ENCODE measurements at regions not wholly inside any gene's neighbourhood (a gene's known extent, or its start where the extent isn't known, plus 50 kb on each side); places are given as distances from the start of the nearest gene placed in this dataset.

DNA sequence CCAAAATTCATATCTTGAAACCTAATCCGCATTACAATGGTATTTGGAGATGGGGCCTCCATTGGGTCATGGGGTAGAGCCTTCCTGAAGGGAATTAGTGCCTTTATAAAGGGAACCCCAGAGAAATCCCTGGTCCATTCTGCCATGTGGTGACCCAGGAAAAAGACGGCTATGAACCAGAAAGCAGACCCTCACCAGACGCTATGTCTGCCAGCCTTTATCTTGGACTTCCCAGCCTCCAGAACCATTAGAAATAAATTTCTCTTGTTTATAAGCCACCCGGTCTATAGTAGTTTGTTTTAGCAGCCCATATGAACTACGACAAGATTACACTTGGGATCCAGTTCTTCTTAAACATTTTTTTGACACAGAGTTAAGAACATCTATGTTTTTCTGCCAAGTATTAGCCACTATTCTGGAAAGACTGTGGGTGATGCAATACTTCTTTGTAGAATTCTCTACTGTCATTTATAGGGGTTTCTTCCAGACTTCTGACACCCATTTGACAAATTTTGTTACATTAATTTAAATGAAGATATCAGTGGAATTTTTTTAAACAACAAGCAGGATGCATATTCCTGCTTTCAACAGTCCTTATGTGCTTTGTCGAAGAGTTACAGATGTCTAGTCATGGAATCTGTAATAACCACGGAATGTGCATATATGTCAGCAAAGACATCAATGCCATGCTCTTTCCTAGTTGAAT is 572.4 kb downstream of the NR2F1-AS1 start:
- no peak for TF ChIP-seq ZBTB7A (IDR thresholded peaks at IDR 0.05; ENCODE audit: low read depth)
- TF ChIP-seq EP300 (IDR thresholded peaks at IDR 0.05; ENCODE audit: borderline replicate concordance) = no peak
- TF ChIP-seq YY1 (IDR thresholded peaks at IDR 0.05; ENCODE audit: low read depth) = no peak
- no peak for TF ChIP-seq FOXM1 (IDR thresholded peaks at IDR 0.05; ENCODE audit: borderline replicate concordance, low read depth)
- TF ChIP-seq, protein P1, sequence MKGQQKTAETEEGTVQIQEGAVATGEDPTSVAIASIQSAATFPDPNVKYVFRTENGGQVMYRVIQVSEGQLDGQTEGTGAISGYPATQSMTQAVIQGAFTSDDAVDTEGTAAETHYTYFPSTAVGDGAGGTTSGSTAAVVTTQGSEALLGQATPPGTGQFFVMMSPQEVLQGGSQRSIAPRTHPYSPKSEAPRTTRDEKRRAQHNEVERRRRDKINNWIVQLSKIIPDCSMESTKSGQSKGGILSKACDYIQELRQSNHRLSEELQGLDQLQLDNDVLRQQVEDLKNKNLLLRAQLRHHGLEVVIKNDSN (IDR thresholded peaks at IDR 0.05) = no peak
- TF ChIP-seq CREB1 (IDR thresholded peaks at IDR 0.05; ENCODE audit: low read depth) = no peak
- TF ChIP-seq TEAD4 (IDR thresholded peaks at IDR 0.05) = no peak
- no peak for TF ChIP-seq CEBPB (IDR thresholded peaks at IDR 0.05)
- no peak for TF ChIP-seq RAD21 (IDR thresholded peaks at IDR 0.05; ENCODE audit: low read depth)
- TF ChIP-seq TCF12 (IDR thresholded peaks at IDR 0.05; ENCODE audit: low read depth) = no peak
- TF ChIP-seq NFIC (IDR thresholded peaks at IDR 0.05) = no peak
- TF ChIP-seq, protein P2, sequence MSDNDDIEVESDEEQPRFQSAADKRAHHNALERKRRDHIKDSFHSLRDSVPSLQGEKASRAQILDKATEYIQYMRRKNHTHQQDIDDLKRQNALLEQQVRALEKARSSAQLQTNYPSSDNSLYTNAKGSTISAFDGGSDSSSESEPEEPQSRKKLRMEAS (IDR thresholded peaks at IDR 0.05) = no peak
- no peak for TF ChIP-seq EGR1 (IDR thresholded peaks at IDR 0.05)
- TF ChIP-seq TAF1 (IDR thresholded peaks at IDR 0.05; ENCODE audit: low read depth) = no peak
- TF ChIP-seq, protein P3, sequence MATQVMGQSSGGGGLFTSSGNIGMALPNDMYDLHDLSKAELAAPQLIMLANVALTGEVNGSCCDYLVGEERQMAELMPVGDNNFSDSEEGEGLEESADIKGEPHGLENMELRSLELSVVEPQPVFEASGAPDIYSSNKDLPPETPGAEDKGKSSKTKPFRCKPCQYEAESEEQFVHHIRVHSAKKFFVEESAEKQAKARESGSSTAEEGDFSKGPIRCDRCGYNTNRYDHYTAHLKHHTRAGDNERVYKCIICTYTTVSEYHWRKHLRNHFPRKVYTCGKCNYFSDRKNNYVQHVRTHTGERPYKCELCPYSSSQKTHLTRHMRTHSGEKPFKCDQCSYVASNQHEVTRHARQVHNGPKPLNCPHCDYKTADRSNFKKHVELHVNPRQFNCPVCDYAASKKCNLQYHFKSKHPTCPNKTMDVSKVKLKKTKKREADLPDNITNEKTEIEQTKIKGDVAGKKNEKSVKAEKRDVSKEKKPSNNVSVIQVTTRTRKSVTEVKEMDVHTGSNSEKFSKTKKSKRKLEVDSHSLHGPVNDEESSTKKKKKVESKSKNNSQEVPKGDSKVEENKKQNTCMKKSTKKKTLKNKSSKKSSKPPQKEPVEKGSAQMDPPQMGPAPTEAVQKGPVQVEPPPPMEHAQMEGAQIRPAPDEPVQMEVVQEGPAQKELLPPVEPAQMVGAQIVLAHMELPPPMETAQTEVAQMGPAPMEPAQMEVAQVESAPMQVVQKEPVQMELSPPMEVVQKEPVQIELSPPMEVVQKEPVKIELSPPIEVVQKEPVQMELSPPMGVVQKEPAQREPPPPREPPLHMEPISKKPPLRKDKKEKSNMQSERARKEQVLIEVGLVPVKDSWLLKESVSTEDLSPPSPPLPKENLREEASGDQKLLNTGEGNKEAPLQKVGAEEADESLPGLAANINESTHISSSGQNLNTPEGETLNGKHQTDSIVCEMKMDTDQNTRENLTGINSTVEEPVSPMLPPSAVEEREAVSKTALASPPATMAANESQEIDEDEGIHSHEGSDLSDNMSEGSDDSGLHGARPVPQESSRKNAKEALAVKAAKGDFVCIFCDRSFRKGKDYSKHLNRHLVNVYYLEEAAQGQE (IDR thresholded peaks at IDR 0.05; ENCODE audit: low read depth) = no peak

DNA sequence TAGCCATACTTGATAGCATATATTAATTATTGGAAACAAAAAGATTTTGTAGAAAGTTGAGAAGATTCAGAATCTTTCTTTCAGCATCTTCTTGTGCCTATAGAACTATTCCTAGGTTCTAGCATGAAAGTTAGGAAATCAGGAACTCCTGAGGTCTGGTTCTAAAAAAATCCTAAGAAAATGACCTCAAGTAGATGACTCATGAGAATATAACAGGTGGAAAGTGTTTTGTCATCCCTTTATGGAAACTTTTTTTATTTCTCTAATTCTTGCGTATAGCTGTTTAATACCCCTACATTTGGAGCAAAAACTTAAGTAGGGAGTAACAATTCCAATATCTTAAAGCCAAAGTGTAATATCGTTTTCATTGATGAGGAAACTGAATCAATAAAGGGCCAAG is 574.1 kb downstream of the NR2F1-AS1 start:
- TF ChIP-seq ZBTB7A (IDR thresholded peaks at IDR 0.05; ENCODE audit: low read depth) (no peak), TEAD4 (IDR thresholded peaks at IDR 0.05) (no peak), CREB1 (IDR thresholded peaks at IDR 0.05; ENCODE audit: low read depth) (no peak), RAD21 (IDR thresholded peaks at IDR 0.05; ENCODE audit: low read depth) (no peak), EP300 (IDR thresholded peaks at IDR 0.05; ENCODE audit: borderline replicate concordance) (no peak), FOXM1 (IDR thresholded peaks at IDR 0.05; ENCODE audit: borderline replicate concordance, low read depth) (no peak), TAF1 (IDR thresholded peaks at IDR 0.05; ENCODE audit: low read depth) (no peak), EGR1 (IDR thresholded peaks at IDR 0.05) (no peak), YY1 (IDR thresholded peaks at IDR 0.05; ENCODE audit: low read depth) (no peak), NFIC (IDR thresholded peaks at IDR 0.05) (no peak), CEBPB (IDR thresholded peaks at IDR 0.05) (no peak), TCF12 (IDR thresholded peaks at IDR 0.05; ENCODE audit: low read depth) (no peak)
- TF ChIP-seq, protein P1 (IDR thresholded peaks at IDR 0.05) = no peak
- TF ChIP-seq, protein P2 (IDR thresholded peaks at IDR 0.05) = no peak
- TF ChIP-seq, protein P3 (IDR thresholded peaks at IDR 0.05; ENCODE audit: low read depth) = no peak

DNA sequence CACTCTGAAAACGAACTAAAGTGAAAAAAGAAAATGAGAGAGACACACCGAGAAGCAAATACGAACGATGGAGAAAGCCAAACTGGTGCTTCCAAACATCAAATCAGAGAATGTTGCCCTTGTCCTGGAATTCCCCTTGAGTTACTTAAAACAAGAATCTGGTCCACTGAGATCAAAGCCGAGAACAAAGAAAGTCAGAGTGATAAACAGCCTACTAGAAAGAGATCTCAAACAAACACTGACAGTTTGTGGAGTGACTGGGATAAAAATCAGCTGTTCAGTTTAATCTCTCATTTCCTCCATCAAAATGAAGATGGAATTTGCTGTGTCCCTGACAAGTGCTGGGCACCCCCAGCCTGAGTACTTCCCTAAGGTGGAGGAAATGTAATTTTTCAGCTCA is 582.6 kb downstream of the NR2F1-AS1 start:
- TF ChIP-seq, protein P2 (IDR thresholded peaks at IDR 0.05) = no peak
- TF ChIP-seq YY1 (IDR thresholded peaks at IDR 0.05; ENCODE audit: low read depth) (no peak), CREB1 (IDR thresholded peaks at IDR 0.05; ENCODE audit: low read depth) (no peak), RAD21 (IDR thresholded peaks at IDR 0.05; ENCODE audit: low read depth) (no peak), CEBPB (IDR thresholded peaks at IDR 0.05) (no peak), TCF12 (IDR thresholded peaks at IDR 0.05; ENCODE audit: low read depth) (no peak), FOXM1 (IDR thresholded peaks at IDR 0.05; ENCODE audit: borderline replicate concordance, low read depth) (no peak), NFIC (IDR thresholded peaks at IDR 0.05) (no peak), ZBTB7A (IDR thresholded peaks at IDR 0.05; ENCODE audit: low read depth) (no peak)
- TF ChIP-seq, protein P1 (IDR thresholded peaks at IDR 0.05) = no peak

DNA sequence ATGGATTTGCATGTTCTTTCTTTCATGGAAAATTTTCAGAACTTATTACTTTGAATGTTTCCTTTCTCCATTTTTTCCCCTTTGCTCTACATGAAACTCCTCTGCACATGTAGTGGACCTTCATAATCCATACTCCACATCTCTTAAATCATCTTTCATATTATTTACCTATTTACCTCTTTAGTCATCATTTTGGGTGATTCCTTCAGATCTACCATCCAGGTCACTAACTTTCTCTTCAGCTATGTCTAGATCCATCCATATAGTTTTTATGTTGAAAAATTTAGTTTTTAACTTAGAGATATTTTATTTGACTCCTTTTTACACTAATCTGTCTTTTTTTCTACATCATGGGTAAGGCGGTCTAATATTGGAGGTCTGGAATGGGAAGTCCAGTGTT is 586.6 kb downstream of the NR2F1-AS1 start:
- no peak for TF ChIP-seq ZBTB7A (IDR thresholded peaks at IDR 0.05; ENCODE audit: low read depth)
- TF ChIP-seq, protein P3 (IDR thresholded peaks at IDR 0.05; ENCODE audit: low read depth) = no peak
- TF ChIP-seq, protein P2 (IDR thresholded peaks at IDR 0.05) = no peak
- no peak for TF ChIP-seq CEBPB (IDR thresholded peaks at IDR 0.05)
- TF ChIP-seq NFIC (IDR thresholded peaks at IDR 0.05) = no peak
- no peak for TF ChIP-seq FOXM1 (IDR thresholded peaks at IDR 0.05; ENCODE audit: borderline replicate concordance, low read depth)
- no peak for TF ChIP-seq TEAD4 (IDR thresholded peaks at IDR 0.05)
- TF ChIP-seq YY1 (IDR thresholded peaks at IDR 0.05; ENCODE audit: low read depth) = no peak
- no peak for TF ChIP-seq RAD21 (IDR thresholded peaks at IDR 0.05; ENCODE audit: low read depth)
- TF ChIP-seq TCF12 (IDR thresholded peaks at IDR 0.05; ENCODE audit: low read depth) = no peak
